ENCODE measurements at regions not wholly inside any gene's neighbourhood (a gene's known extent, or its start where the extent isn't known, plus 50 kb on each side); places are given as distances from the start of the nearest gene placed in this dataset.

- no peak overlapping the region for H3K4me3 ChIP-seq (ENCODE audit: low read depth, low read length)
- no peak for TF ChIP-seq CTCF (IDR thresholded peaks at IDR 0.05; ENCODE audit: control insufficient read depth, extremely low read depth, insufficient read depth)
- no peak for DNase-seq (ENCODE audit: low read depth)
Measured at GRCh38 chr3:168322941-168323340, 227.2 kb upstream of the GOLIM4 start.

- DNase-seq (ENCODE audit: low read depth): no peak
- no peak for TF ChIP-seq CTCF (IDR thresholded peaks at IDR 0.05; ENCODE audit: control insufficient read depth, extremely low read depth, insufficient read depth)
- H3K4me3 ChIP-seq (ENCODE audit: low read depth, low read length): no peak overlapping the region
Measured at GRCh38 chr3:168314166-168314565, 218.4 kb upstream of the GOLIM4 start.

GRCh38 chr3:168312984-168313383, 217.3 kb upstream of the GOLIM4 start:
- no peak for TF ChIP-seq CTCF (IDR thresholded peaks at IDR 0.05; ENCODE audit: control insufficient read depth, extremely low read depth, insufficient read depth)
- no peak overlapping the region for H3K4me3 ChIP-seq (ENCODE audit: low read depth, low read length)
- no peak for DNase-seq (ENCODE audit: low read depth)

- DNase-seq (ENCODE audit: low read depth): peak; percentile 4
- no peak for TF ChIP-seq CTCF (IDR thresholded peaks at IDR 0.05; ENCODE audit: control insufficient read depth, extremely low read depth, insufficient read depth)
- H3K4me3 ChIP-seq (ENCODE audit: low read depth, low read length): no peak overlapping the region
Measured at GRCh38 chr3:168307893-168308292, 212.2 kb upstream of the GOLIM4 start.

- no peak for TF ChIP-seq CTCF (IDR thresholded peaks at IDR 0.05; ENCODE audit: control insufficient read depth, extremely low read depth, insufficient read depth)
- DNase-seq (ENCODE audit: low read depth): no peak
- no peak overlapping the region for H3K4me3 ChIP-seq (ENCODE audit: low read depth, low read length)
Measured at GRCh38 chr3:168295027-168295426, 199.3 kb upstream of the GOLIM4 start.

- TF ChIP-seq CTCF (IDR thresholded peaks at IDR 0.05; ENCODE audit: control insufficient read depth, extremely low read depth, insufficient read depth): no peak
- DNase-seq (ENCODE audit: low read depth): no peak
- no peak overlapping the region for H3K4me3 ChIP-seq (ENCODE audit: low read depth, low read length)
Measured at GRCh38 chr3:168292296-168292695, 196.6 kb upstream of the GOLIM4 start.

GRCh38 chr3:168289471-168290008, 193.8 kb upstream of the GOLIM4 start:
- TF ChIP-seq CTCF (IDR thresholded peaks at IDR 0.05; ENCODE audit: control insufficient read depth, extremely low read depth, insufficient read depth): no peak
- H3K4me3 ChIP-seq (ENCODE audit: low read depth, low read length): no peak overlapping the region
- DNase-seq (ENCODE audit: low read depth): no peak
